ENCODE measurements at regions not wholly inside any gene's neighbourhood (a gene's known extent, or its start where the extent isn't known, plus 50 kb on each side); places are given as distances from the start of the nearest gene placed in this dataset.

- Mint-ChIP-seq H3K4me3 (no peak overlapping the region), H3K27me3 (peaks cover 4% of the 10 kb centered on the region), H3K4me1 (ENCODE audit: unreplicated experiment) (peaks cover 13% of the 10 kb centered on the region), H3K9me3 (no peaks in the 10 kb centered on the region), H3K36me3 (peaks cover 7% of the 10 kb centered on the region), H3K27ac (no peak overlapping the region)
- no peak for DNase-seq (ENCODE audit: extremely low spot score, unreplicated experiment)
- TF ChIP-seq CTCF (conservative IDR thresholded peaks at IDR 0.05): no peak
Observed at GRCh38 chr3:159795042-159795441, 193.6 kb upstream of the IL12A start.

GRCh38 chr3:159795681-159796175 lies 192.9 kb upstream of the IL12A start:
- Mint-ChIP-seq H3K9me3 (no peaks in the 10 kb centered on the region), H3K4me3 (no peak overlapping the region), H3K27ac (no peak overlapping the region), H3K36me3 (peaks cover 7% of the 10 kb centered on the region), H3K27me3 (peaks cover 4% of the 10 kb centered on the region), H3K4me1 (ENCODE audit: unreplicated experiment) (peaks cover 13% of the 10 kb centered on the region)
- DNase-seq (ENCODE audit: extremely low spot score, unreplicated experiment): no peak
- TF ChIP-seq CTCF (conservative IDR thresholded peaks at IDR 0.05): no peak

GRCh38 chr3:159796226-159796625 lies 192.4 kb upstream of the IL12A start:
- Mint-ChIP-seq H3K4me3 (no peak overlapping the region), H3K27ac (no peak overlapping the region), H3K36me3 (peaks cover 7% of the 10 kb centered on the region), H3K4me1 (ENCODE audit: unreplicated experiment) (peaks cover 13% of the 10 kb centered on the region), H3K9me3 (no peaks in the 10 kb centered on the region), H3K27me3 (peaks cover 4% of the 10 kb centered on the region)
- DNase-seq (ENCODE audit: extremely low spot score, unreplicated experiment): no peak
- no peak for TF ChIP-seq CTCF (conservative IDR thresholded peaks at IDR 0.05)

- Mint-ChIP-seq H3K9me3 (no peaks in the 10 kb centered on the region), H3K4me1 (ENCODE audit: unreplicated experiment) (peaks cover 13% of the 10 kb centered on the region), H3K4me3 (no peak overlapping the region), H3K27me3 (peaks cover 4% of the 10 kb centered on the region), H3K27ac (no peak overlapping the region), H3K36me3 (peaks cover 7% of the 10 kb centered on the region)
- no peak for TF ChIP-seq CTCF (conservative IDR thresholded peaks at IDR 0.05)
- DNase-seq (ENCODE audit: extremely low spot score, unreplicated experiment): no peak
Observed at GRCh38 chr3:159796744-159797143, 191.9 kb upstream of the IL12A start.

- H3K27me3 Mint-ChIP-seq: peaks cover 4% of the 10 kb centered on the region
- no peak for TF ChIP-seq CTCF (conservative IDR thresholded peaks at IDR 0.05)
- H3K4me3 Mint-ChIP-seq: no peak overlapping the region
- H3K36me3 Mint-ChIP-seq: peaks cover 7% of the 10 kb centered on the region
- DNase-seq (ENCODE audit: extremely low spot score, unreplicated experiment): no peak
- no peak overlapping the region for H3K27ac Mint-ChIP-seq
- peaks cover 13% of the 10 kb centered on the region for H3K4me1 Mint-ChIP-seq (ENCODE audit: unreplicated experiment)
- H3K9me3 Mint-ChIP-seq: no peaks in the 10 kb centered on the region
Observed at GRCh38 chr3:159797771-159798170, 190.9 kb upstream of the IL12A start.

GRCh38 chr3:159798951-159799350 lies 189.7 kb upstream of the IL12A start:
- Mint-ChIP-seq H3K27ac (peak overlapping the region; percentile 42), H3K4me3 (no peak overlapping the region), H3K27me3 (peaks cover 4% of the 10 kb centered on the region), H3K4me1 (ENCODE audit: unreplicated experiment) (peaks cover 13% of the 10 kb centered on the region), H3K9me3 (no peaks in the 10 kb centered on the region), H3K36me3 (peaks cover 7% of the 10 kb centered on the region)
- TF ChIP-seq CTCF (conservative IDR thresholded peaks at IDR 0.05): no peak
- no peak for DNase-seq (ENCODE audit: extremely low spot score, unreplicated experiment)
